ENCODE measurements at regions not wholly inside any gene's neighbourhood (a gene's known extent, or its start where the extent isn't known, plus 50 kb on each side); places are given as distances from the start of the nearest gene placed in this dataset.

DNA sequence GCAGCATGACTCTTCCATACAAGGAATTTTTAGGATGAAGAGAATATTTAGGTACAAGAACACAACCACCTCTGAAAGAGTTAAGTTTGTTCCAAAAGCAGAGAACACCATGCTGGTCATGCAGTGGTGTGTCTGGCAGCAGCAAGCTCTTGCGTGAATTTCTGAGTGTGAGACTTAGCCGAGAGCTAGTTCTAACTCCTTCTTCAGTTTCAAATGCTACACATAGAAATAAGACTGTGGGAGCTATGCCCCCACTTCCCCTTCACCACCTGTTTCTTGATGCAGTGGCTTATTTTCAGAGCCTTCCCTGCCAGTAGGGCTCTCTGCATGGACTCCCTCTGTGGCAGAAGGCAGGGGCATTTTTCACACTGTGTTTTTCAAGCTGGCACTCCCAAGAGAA is 122.9 kb upstream of the ZNF366 start:
- TF ChIP-seq, protein P1, sequence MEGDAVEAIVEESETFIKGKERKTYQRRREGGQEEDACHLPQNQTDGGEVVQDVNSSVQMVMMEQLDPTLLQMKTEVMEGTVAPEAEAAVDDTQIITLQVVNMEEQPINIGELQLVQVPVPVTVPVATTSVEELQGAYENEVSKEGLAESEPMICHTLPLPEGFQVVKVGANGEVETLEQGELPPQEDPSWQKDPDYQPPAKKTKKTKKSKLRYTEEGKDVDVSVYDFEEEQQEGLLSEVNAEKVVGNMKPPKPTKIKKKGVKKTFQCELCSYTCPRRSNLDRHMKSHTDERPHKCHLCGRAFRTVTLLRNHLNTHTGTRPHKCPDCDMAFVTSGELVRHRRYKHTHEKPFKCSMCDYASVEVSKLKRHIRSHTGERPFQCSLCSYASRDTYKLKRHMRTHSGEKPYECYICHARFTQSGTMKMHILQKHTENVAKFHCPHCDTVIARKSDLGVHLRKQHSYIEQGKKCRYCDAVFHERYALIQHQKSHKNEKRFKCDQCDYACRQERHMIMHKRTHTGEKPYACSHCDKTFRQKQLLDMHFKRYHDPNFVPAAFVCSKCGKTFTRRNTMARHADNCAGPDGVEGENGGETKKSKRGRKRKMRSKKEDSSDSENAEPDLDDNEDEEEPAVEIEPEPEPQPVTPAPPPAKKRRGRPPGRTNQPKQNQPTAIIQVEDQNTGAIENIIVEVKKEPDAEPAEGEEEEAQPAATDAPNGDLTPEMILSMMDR (IDR thresholded peaks at IDR 0.05), result no peak
- no peak for TF ChIP-seq POLR2A (IDR thresholded peaks at IDR 0.05)

Measured in right lobe of liver (tissue), 4 donors.